ENCODE measurements at regions not wholly inside any gene's neighbourhood (a gene's known extent, or its start where the extent isn't known, plus 50 kb on each side); places are given as distances from the start of the nearest gene placed in this dataset.

GRCh38 chr7:93720106-93720505 is 145.6 kb upstream of the CALCR start:
- intact Hi-C loops (cut with micrococcal nuclease; ENCODE audit: unreplicated experiment): no loop called here
- Histone ChIP-seq H3K27ac (ENCODE audit: extremely low read length, insufficient read depth, low read length) (no peak overlapping the region), H3K4me1 (ENCODE audit: insufficient read depth, low read length) (no peaks in the 10 kb centered on the region), H3K27me3 (ENCODE audit: control insufficient read depth in 1 of 2, insufficient read depth in 2 of 2, low read length in 2 of 2) (no peaks in the 10 kb centered on the region), H3K9me3 (ENCODE audit: low read length) (no peaks in the 10 kb centered on the region), H3K4me2 (ENCODE audit: low read depth, low read length) (no peak overlapping the region), H3K36me3 (replicated peaks in 1 of 2; ENCODE audit: control insufficient read depth in 1 of 2, insufficient read depth in 2 of 2, low read length in 2 of 2) (no peaks in the 10 kb centered on the region), H4K20me1 (ENCODE audit: insufficient read depth, low read length) (no peaks in the 10 kb centered on the region), H2AFZ (ENCODE audit: low read length) (no peak overlapping the region), H3K4me3 (replicated peaks in 1 of 3; ENCODE audit: insufficient read depth in 1 of 3, low read depth in 2 of 3, low read length in 3 of 3) (no peak overlapping the region), H3K79me2 (ENCODE audit: insufficient read depth, low read length) (no peaks in the 10 kb centered on the region), H3K9ac (ENCODE audit: insufficient read depth, low read depth, low read length) (no peak overlapping the region)
- ChIA-PET CTCF (ENCODE audit: low intra/inter-chr PET ratio, low total read pairs) (no interaction called here), POLR2A (no interaction called here)
- in situ Hi-C loops (cut with HindIII; ENCODE audit: extremely low pct_ligation_motif_present, low pct_unique_long_range_greater_than_20kb): no loop called here
- DNase-seq (ENCODE audit: low spot score): no peak
- no TSS peak for BruUV-seq (replicated peaks)
- ATAC-seq: no peak
- FAIRE-seq: no peak
- no peak for TF ChIP-seq JUNB (CRISPR knock-in tag; IDR thresholded peaks at IDR 0.05; ENCODE audit: borderline replicate concordance)
- TF ChIP-seq FOXO4 (CRISPR knock-in tag; conservative IDR thresholded peaks at IDR 0.05): no peak
- no peak for TF ChIP-seq ZNF260 (CRISPR knock-in tag; IDR thresholded peaks at IDR 0.05; ENCODE audit: borderline replicate concordance, low read depth)
- no peak for TF ChIP-seq ZNF276 (CRISPR knock-in tag; IDR thresholded peaks at IDR 0.05; ENCODE audit: low read depth)
- no peak for TF ChIP-seq ZNF253 (CRISPR knock-in tag; IDR thresholded peaks at IDR 0.05; ENCODE audit: borderline replicate concordance)
- no peak for TF ChIP-seq ZBTB1 (CRISPR knock-in tag; IDR thresholded peaks at IDR 0.05; ENCODE audit: borderline replicate concordance)
- TF ChIP-seq ZNF280D (CRISPR knock-in tag; IDR thresholded peaks at IDR 0.05): no peak
- no peak for TF ChIP-seq ZBTB44 (CRISPR knock-in tag; IDR thresholded peaks at IDR 0.05)
- no peak for TF ChIP-seq ELK4 (CRISPR knock-in tag; IDR thresholded peaks at IDR 0.05; ENCODE audit: borderline replicate concordance)

All from HepG2 (cell line).